ENCODE measurements at regions not wholly inside any gene's neighbourhood (a gene's known extent, or its start where the extent isn't known, plus 50 kb on each side); places are given as distances from the start of the nearest gene placed in this dataset.

DNA sequence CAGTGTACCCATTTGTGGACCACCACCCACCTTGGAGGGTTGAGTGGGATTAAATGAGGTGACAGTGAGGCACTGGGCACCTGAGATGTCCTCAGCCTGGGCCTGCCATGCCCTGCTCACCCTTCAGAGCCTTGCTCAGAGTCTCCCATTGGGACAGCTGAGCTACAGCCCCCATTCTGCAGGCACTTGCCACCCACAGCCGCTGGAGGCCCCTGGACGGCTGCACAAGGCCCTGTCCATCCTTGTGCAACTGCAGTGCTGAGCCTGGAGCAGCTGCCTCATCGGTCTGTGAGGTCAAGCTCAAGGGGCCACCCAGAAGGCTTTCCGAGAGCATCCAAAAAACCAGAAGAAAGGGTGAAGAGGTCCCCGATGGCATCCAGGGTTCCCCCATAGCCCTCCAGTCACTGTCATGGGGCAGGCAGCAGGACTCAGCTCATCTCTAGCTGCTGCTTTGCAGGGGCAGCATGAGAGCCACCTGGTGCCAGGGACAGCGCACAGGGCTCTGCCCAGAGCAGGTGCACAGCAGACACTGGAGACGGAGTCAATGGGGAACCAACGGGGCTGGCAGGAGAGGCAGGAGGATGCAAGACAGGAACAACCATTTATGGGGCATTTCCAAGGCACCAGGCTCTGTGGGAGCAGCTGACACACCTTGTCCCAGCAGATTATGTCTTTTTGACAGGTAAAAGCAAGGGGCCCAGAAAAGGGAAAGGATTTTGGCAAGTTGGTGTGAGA is 84.6 kb downstream of the ARL6IP4 start:
- H3K36me3 ChIP-seq: no peaks in the 10 kb centered on the region
- H3K4me1 ChIP-seq: peaks cover 27 to 74% of the 10 kb centered on the region in 2 donors
- DNase-seq (no peak), ATAC-seq (no peak)
- intact Hi-C loops (cut with DNase I): no loop called here
- no peaks in the 10 kb centered on the region for H3K9me3 ChIP-seq
- no peak overlapping the region for H3K4me3 ChIP-seq
- H3K27ac ChIP-seq: peak overlapping the region in 1 of 2 donors; percentile 5
- H3K27me3 ChIP-seq: no peaks in the 10 kb centered on the region
- TF ChIP-seq, protein P1, sequence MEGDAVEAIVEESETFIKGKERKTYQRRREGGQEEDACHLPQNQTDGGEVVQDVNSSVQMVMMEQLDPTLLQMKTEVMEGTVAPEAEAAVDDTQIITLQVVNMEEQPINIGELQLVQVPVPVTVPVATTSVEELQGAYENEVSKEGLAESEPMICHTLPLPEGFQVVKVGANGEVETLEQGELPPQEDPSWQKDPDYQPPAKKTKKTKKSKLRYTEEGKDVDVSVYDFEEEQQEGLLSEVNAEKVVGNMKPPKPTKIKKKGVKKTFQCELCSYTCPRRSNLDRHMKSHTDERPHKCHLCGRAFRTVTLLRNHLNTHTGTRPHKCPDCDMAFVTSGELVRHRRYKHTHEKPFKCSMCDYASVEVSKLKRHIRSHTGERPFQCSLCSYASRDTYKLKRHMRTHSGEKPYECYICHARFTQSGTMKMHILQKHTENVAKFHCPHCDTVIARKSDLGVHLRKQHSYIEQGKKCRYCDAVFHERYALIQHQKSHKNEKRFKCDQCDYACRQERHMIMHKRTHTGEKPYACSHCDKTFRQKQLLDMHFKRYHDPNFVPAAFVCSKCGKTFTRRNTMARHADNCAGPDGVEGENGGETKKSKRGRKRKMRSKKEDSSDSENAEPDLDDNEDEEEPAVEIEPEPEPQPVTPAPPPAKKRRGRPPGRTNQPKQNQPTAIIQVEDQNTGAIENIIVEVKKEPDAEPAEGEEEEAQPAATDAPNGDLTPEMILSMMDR (IDR thresholded peaks at IDR 0.05): no peak

DNA sequence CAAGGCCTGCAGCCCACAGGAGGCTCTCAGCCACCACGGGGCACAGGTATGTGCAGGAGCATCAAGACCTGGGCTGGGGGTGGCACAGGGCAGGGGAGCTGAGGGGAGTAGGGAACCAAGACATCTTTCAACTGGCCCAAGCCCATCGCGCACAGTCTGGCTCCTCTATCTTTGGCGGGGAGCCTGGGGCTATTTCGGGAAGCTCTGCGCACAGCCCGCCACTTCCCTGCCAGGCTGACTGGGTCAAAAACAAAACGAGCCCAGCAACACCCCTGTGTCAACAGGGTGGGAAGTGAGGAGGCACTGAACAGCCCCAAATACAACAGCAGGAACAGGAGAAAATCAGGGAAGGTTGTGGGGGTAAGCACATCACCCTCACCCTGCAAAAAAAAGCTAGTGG is 83.9 kb downstream of the ARL6IP4 start:
- peaks cover 30 to 77% of the 10 kb centered on the region in 2 donors for H3K4me1 ChIP-seq
- TF ChIP-seq, protein P1 (IDR thresholded peaks at IDR 0.05): no peak
- peak overlapping the region in 1 of 2 donors; percentile 5 for H3K27ac ChIP-seq
- H3K9me3 ChIP-seq: no peaks in the 10 kb centered on the region
- H3K36me3 ChIP-seq: no peaks in the 10 kb centered on the region
- peak; percentile 5 for ATAC-seq
- no peaks in the 10 kb centered on the region for H3K27me3 ChIP-seq
- H3K4me3 ChIP-seq: no peak overlapping the region
- intact Hi-C loops (cut with DNase I): no loop called here
- no peak for DNase-seq

DNA sequence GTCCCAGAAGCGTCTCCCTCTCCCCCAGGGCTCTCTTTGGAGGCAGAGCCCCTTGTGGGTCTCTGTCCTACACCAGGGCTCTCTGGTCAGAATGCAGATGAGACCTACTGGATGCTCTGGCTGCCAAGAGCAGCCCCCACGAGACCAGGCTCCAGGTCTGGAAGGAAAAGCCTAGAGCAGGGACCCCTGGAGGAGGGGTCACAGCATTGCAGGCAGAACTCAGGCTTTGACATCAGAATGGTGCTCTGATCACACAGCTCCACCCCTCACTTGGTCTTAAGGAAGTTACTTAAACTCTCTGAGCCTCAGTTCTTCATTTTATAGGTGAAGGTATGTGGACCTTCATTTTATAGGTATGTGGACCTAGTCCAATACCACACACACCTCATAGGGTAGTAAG is 83.1 kb downstream of the ARL6IP4 start:
- Histone ChIP-seq H3K4me3 (no peak overlapping the region), H3K9me3 (no peaks in the 10 kb centered on the region), H3K4me1 (peaks cover 37 to 86% of the 10 kb centered on the region in 2 donors), H3K27me3 (no peaks in the 10 kb centered on the region), H3K36me3 (no peaks in the 10 kb centered on the region), H3K27ac (peak overlapping the region in 1 of 2 donors; percentile 46)
- intact Hi-C loops (cut with DNase I): no loop called here
- DNase-seq: no peak
- TF ChIP-seq, protein P1 (IDR thresholded peaks at IDR 0.05): no peak
- ATAC-seq: no peak

DNA sequence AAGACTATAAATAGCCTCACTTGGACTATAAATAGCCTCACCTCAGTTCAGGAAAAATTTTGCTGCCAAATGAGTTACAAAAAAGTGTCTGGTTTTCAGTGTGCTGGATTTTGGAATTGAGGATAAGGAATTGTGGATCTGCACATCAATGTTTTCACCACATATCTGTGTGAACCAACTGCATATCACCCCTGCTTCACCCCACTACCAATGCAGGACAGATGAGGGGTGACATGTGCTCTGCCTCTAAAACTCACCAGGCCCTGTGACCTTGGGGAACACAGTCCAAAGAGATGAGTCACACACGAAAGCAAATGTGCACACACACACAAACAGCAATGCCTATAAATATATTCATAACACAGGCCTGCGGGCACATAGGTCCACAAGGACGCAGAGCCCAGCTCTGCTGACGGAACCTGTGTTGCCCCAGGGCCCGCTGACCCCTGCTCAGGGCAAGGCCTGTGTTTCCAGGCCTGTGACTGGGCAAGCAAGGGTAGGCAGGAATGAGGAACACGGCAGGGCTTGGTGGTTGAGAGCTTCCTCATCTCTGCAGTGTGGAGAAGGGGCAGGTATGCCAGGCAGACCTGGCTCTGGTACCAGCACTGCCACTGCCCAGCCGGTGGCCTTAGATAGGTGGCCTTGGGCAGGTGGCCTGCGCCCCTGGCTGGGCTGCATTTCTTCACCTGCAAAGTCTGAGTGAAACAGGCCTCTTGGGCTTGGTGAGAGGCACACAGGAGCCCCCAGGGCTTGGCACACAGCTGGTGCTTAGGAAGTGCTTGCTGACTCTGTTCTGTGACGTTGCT is 82.4 kb downstream of the ARL6IP4 start:
- intact Hi-C loops (cut with DNase I): no loop called here
- ATAC-seq (peak; percentile 73), DNase-seq (peak in 1 of 4 donors; percentile 54)
- TF ChIP-seq, protein P1 (IDR thresholded peaks at IDR 0.05): no peak
- Histone ChIP-seq H3K4me1 (peaks cover 38 to 91% of the 10 kb centered on the region in 2 donors), H3K27me3 (no peaks in the 10 kb centered on the region), H3K27ac (peak overlapping the region in 1 of 2 donors; percentile 46), H3K36me3 (no peaks in the 10 kb centered on the region), H3K9me3 (no peaks in the 10 kb centered on the region), H3K4me3 (no peak overlapping the region)
